Jurkat, Clone E6-1 (cell line): ENCODE measurements at regions not wholly inside any gene's neighbourhood (a gene's known extent, or its start where the extent isn't known, plus 50 kb on each side); places are given as distances from the start of the nearest gene placed in this dataset.
"Not testable (repeated sequence)": the region's sequence is repeated elsewhere in the genome, so short reads cannot be mapped to it uniquely, and the experiment has no call there.

Source experiments
- DNase-seq: peaks from one replicate; pipeline ENCODE4 v3.0.0-alpha.2; 2011; ENCODE audit warnings: low read depth, low spot score
- H3K4me3 ChIP-seq: 2 replicates; pipeline ENCODE4 v1.5.1; 2011; ENCODE audit warnings: mild to moderate bottlenecking, low read length, control low read depth, moderate library complexity

DNA sequence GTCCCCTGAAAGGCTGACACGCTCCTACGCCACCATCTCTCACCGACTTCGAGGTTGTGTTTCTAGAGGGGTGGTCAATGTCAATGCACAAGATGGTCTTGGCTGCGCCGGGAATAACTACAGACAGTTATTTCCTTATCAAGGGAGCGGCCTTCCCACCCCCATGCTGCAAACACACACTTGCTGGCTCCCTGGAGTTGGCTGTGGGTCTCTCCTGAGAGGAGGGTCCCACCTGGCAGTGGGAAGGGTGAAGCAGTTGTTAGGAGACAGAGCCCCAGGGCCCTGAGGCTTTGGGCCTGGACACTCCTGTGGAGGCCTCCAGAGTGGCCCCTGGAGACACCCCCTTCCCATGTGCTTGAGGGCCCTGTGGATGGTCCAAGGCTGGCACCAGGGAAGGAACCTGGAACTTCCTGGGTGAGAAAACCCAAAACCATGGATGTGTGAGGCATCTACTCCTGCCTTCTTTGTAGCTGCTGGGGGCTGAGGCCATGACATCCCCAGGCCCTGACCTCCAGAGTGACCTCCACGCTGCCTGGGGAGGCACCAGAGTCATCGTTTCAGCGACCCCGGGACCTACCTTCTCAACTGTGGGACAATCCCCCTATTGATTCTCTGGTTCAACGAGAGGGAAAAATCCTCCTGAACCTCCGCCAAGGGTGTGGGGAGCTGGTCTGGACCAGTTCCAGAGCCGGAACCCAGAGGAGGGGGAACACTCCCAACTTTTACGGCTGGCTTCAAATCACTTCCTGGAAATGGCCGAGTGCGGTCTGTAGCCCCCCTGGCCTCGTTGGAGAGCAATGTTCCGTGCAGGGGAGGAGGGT lies 101.1 kb upstream of the COL5A1 start:
- DNase-seq, result no peak

DNA sequence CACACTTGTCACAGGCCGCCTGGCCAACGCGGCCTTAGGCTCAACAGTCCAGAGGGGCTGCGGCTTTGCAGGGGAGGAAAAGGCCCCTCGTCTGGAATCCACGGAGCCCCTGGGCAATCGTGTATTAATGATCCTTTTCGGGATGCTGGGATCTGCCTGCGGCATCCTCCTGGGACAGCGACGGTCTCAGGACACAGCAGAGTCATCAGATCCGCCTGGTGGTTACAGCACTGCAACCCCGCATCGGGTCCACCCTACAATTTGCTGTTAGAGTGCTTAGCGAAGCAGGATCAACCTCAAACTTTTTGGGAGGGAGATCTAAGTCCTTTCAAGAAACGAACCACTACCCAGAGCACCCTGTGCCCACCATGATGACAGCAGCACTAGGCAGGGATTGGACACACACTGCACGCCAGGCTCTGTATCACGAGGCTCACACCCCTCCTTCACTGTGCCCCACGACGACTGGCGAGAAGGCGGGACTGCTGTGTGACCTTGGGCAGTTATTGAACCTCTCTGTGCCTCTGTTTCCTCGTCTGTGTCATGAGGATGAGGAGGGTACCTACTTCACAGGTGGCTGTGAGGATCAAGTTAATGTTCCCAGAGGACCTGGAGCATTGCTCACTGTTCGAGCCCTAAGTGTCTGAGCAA lies 100.4 kb upstream of the COL5A1 start:
- no peak for DNase-seq
- no peak overlapping the region for H3K4me3 ChIP-seq

More for the DNA sequence above, 101.1 kb upstream of the COL5A1 start:
- H3K4me3 ChIP-seq, result no peak overlapping the region

- no peak overlapping the region for H3K4me3 ChIP-seq
- no peak for DNase-seq
These were observed 97.0 kb upstream of the COL5A1 start for GRCh38 chr9:134544388-134545214.

DNA sequence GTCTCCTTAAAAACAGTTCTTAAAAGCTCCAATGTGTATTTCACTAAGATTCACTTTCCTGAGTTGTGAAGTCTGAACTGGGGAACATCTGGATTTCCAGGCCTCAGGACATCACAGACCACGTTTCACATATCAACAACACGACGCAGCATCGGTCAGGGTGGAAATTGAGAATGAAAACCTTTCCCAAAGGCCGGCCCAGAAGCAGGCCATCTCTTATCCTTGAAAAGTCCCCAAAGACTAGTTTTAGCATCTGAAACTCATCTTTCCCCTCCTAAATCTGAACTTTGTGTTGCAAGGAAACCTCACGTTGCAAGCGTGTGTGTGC lies 96.4 kb upstream of the COL5A1 start:
- no peak overlapping the region for H3K4me3 ChIP-seq
- no peak for DNase-seq

GRCh38 chr9:134545543-134546245 lies 95.9 kb upstream of the COL5A1 start:
- H3K4me3 ChIP-seq, result no peak overlapping the region
- DNase-seq, result no peak

DNA sequence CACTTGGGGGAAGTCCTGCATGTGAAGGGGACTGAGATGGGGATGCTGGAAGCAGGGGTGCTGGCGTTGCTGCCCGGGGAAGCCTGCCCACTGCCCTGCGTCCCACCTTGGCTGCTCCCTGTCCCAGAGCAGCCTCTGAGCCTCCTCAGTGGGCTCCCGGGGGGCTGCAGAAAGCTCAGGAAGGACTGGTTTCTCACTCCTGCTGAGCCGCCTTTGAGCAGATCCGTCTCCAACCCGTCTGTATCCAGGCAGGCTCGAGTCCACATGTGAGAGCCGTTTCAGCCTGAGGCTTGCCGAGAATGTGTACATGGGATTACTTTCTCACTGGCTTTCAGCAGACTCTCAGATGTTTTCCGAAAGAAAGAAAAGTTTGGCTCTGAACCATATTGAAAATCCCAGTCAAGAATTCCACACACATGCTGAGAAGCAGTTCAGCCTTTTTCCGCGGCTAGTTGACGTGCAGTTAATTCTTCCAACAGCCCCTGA lies 95.3 kb upstream of the COL5A1 start:
- H3K4me3 ChIP-seq, result no peak overlapping the region
- DNase-seq, result no peak

DNA sequence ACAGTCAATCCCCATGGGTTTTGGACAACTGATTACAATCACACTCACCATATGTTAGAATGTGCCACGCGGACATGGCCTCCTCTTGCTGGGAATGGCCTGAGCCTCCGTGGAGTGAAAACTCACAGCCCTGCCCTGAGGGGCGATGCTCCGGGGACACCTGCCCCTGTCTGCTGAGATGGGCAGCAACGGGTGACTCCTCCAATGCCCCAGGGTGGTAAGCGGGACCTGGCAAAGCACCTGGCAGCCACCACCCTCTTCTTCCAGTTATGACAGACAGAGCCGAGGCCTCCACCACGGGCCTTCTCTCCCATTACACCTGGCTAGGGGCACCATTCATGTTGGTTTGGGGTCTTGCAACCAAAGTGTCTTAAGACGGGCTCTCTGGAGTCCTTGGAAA lies 94.9 kb upstream of the COL5A1 start:
- no peak for DNase-seq
- H3K4me3 ChIP-seq, result no peak overlapping the region

DNA sequence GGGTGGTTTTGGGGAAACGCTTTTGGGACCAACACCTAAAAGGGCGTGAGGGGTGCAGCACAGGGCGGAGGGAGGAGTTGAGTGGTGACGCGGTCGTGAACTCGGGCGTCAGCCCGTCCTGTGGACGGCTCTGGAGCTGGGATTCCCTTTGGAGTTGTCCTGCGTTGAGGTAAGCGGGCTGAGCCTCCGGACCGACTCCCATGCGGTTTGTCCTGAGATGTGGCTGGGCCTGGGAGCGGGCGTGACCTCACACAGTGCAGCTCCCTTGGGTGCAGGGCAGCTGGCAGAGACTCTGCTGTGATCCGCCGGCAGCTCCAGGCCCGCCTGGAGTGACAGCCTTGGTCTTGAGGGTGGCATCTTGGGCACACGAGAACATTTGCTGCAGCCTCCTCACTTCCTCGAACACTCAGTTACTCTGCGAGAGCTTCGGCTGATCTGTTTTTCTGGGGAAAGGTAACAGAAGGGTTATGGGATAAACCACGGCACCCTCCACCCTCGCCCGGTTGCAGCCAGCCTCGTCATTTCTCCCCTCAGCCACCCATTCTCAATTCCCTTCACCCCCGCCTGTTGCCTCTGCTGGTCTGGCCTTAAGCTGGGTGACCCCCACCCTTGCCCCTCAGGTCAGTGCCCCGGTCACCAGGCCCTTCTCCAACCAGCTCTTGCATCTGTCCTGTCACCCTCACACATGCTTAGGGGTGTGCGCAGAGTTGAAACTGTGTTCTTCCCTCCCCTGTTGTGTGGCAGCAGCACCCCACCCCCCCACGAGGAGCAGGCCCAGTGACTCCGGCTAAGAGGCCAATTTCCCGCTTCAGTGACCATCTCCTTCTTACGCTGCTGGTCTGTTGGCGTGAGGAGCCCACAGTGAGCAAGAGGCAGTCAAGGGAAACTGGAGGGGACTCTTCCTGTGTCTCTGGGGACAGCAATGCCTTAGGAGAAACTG lies 94.2 kb upstream of the COL5A1 start:
- DNase-seq, result no peak
- H3K4me3 ChIP-seq, result no peak overlapping the region

- DNase-seq, result no peak
- H3K4me3 ChIP-seq, result no peak overlapping the region
These were observed 93.4 kb upstream of the COL5A1 start for GRCh38 chr9:134548185-134548584.

DNA sequence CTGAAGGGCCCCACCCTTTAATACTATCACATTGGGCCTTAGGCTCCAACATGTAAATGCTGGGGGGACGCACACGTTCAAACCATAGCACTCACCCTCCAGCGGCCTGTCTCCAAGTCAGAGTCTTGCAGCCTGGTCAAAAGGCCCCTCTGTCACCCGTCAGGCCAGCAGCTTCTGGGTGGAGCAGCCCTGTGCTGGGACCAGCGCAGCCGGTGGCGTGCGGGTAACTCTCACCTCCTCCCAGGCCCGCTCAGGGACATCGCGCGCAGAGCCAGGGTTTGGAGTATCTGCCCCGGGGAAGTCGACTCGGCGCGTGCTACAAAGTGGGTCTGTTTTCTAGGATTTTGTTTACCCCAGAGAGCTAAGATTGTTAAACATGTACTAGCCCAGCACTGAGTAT lies 93.0 kb upstream of the COL5A1 start:
- no peak for DNase-seq
- H3K4me3 ChIP-seq, result no peak overlapping the region

DNA sequence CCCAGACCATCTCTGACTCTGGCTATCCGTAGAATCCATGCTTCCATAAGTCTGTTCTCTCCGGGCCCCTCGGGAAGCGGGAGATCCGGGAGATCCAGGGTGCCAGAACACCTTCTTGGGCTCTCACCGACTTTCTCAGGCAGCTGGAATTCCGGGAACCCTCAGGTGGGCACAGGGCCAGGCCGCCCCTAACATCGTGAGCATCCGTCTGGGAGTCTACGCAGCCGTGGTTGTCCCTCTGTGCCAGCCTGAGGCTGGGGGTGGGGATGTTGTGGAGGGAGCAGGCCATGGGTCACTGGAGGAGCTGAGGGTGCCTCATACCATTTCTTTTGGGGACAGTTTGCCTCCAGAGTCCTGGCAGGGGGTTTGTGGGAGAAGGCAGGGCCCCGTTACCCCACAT lies 92.3 kb upstream of the COL5A1 start:
- no peak overlapping the region for H3K4me3 ChIP-seq
- DNase-seq, result no peak

- not testable (repeated sequence) for DNase-seq, H3K4me3 ChIP-seq
These were observed 91.5 kb upstream of the COL5A1 start for GRCh38 chr9:134550081-134550480.

- DNase-seq, result no peak
- H3K4me3 ChIP-seq, result no peak overlapping the region
These were observed 91.0 kb upstream of the COL5A1 start for GRCh38 chr9:134550584-134550983.

DNA sequence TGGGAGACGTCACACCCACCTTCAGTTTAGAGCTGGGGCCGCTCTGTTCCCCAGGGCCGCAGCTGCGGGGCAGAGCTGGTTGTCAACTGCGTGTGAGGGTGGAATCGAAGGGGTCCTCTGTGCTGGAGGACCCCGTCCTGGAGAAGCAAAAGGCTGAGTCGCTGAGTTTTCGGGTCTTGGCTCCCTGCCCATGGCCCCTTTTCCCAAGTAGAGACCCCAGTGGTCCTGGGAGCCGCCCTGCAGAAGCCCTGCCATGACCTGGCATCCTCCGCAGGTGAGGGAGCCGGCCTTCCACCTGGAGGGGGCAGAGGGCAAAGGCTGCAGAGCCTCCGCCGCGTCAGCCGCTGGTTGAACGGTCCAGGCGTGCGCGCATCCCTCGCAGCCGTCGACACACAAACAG lies 90.4 kb upstream of the COL5A1 start:
- DNase-seq, result no peak
- no peak overlapping the region for H3K4me3 ChIP-seq

DNA sequence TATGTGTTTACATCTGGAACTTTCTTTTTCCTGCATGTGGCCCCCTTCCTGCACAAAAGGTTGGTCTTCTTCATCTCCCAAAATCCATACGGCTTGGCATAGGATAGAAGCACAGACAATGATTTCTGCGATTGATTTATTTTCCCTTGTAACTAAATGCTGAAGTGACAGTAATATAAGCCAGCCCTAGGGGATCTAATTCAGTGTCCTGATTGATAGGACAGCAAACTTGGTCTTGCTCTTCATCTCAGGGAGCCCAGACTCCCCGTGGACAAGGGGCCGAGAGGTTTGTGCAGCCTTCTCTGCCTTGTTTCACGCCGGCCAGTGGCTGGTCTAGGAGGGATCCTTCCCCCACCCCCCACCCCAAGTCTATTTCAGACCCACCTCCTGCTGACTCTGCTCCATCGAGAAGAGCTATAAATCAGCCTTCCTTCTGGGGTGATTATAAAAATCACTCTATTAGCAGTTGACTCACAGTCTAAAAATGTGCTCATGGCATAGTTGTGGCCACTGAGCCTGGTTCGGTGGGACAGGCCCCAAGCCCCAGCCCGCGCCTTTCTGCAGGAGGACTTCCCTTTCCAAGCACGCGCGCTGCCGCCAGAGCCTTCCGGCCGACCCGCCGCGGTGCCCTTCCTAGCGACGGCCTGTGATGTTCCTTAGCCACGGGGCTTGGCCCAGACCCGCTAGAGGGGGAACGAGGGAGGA lies 89.8 kb upstream of the COL5A1 start:
- H3K4me3 ChIP-seq, result no peak overlapping the region
- DNase-seq, result no peak

- no peak for DNase-seq
- no peak overlapping the region for H3K4me3 ChIP-seq
These were observed 89.1 kb upstream of the COL5A1 start for GRCh38 chr9:134552349-134552990.
